CD4-positive, alpha-beta T cell treated with Interleukin-4 for 1 hour (primary cell): ENCODE measurements at regions not wholly inside any gene's neighbourhood (a gene's known extent, or its start where the extent isn't known, plus 50 kb on each side); places are given as distances from the start of the nearest gene placed in this dataset.
A peak's percentile ranks its signal among the peaks of the same experiment; 100 is the strongest.
"Not testable (repeated sequence)": the region's sequence is repeated elsewhere in the genome, so short reads cannot be mapped to it uniquely, and the experiment has no call there.

Experiments used
- DNase-seq, 2 donors: peaks; one replicate each; pipeline ENCODE4 v3.0.0-alpha.2; 2020 to 2022

DNA sequence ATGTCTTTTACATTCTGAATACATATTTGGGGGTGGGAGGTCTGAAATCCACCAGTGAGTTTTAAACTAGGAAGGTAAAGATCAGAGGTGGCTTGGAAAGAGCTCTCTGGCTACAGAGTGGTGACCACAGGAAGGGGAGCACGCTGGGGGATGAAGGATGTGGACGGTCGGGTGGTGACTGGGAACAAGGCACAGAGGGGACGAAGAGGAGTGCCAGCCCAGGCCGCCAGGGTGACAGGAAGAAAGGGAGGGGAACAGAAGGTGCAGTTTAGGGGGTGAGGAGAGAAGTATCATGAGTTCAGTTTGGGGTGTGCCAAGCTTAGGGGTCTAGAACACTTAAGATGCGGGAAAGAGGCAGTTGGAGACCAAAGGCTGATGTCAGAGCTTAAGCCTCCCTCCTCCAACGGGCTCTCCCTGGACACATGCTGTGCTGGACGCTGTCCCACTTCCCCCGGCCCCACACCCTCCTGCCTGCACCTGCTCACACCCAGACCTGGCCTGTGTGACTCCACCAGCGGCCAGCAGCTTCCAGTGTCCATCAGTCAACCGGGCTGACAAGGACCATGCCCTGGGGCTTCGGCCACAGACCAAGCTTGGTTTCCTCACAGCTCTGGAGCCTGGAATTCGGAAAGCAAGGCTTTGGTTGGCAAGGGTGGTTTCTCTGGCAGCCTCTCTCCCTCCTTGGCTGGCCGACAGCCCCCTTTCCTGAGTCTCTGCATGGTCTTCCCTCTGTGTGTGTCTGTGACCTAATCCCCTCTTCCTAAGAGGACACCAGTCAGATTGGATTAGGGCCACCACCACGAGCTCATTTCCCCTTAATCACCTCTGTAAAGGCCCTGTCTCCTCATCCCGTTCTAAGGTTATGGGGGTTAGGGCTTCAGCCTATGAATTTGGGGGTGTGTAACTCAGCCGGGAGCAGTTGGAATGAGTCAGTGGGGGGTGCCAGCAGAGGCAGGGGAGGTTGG is 120.4 kb upstream of the IQSEC1 start:
- DNase-seq: no peak

GRCh38 chr3:13192471-13193213 is 119.4 kb upstream of the IQSEC1 start:
- no peak for DNase-seq

DNA sequence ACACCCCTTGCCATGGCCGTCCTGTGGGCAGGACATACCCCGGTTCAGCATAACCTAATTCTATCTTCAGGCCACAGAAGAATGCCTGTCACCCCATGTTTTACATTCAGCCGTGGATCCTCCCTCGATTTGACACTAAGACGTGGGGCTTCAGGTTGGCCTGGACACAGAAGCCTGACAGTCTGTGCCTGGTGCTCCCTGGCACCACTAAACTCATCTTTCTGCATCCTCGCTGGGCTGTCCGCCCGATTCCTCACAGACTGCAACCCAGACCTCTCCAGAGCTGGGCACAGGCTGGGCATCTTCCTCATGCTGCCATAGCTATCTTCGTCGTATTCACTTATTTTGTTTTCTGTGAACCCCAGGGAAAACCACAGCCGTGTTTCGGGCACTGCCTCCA is 117.8 kb upstream of the IQSEC1 start:
- no peak for DNase-seq

GRCh38 chr3:13190378-13190765 is 117.1 kb upstream of the IQSEC1 start:
- no peak for DNase-seq

DNA sequence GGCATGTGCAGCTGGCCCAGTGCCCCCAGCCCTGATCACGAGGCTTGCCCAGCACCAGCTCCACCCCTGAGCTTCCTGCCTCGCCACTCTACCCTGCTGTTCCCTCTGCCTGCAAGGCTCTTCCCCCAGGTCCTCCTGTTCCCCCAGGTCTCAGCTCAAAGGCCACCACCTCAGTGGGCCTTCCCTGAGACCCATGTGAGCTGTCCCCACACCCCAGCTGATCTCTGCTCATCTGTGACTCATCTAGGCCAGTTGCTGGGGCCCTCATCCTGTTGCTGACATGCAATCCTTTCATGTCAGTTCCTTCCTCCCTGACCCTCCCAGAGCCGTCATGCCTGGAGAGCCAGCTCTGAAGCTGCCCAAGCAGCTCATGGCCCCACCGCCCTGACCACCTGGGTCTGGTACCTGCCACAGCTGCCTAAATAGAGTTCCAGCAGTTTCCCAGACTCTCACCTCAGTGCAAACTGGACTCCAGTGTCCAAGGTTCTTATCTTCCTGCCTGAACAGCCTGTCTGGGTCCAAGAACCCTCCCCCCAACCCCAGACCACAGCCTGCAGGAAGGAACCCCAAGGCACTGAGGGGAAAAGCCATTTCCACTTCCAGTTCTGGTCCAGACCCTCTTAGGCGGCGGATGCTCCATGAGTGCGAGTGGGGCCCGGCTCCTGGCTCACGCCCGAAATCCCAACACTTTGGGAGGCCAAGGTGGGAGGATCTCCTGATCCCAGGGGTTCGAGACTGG is 116.6 kb upstream of the IQSEC1 start:
- DNase-seq: peak; percentile 19 to 52

- DNase-seq: no peak
Observed at GRCh38 chr3:13188975-13189374, 115.7 kb upstream of the IQSEC1 start.

GRCh38 chr3:13188181-13188779 is 115.1 kb upstream of the IQSEC1 start:
- DNase-seq: no peak

GRCh38 chr3:13187593-13187992 is 114.4 kb upstream of the IQSEC1 start:
- DNase-seq: no peak

GRCh38 chr3:13186435-13186815 is 113.2 kb upstream of the IQSEC1 start:
- no peak for DNase-seq

GRCh38 chr3:13185737-13186434 is 112.7 kb upstream of the IQSEC1 start:
- DNase-seq: no peak

DNA sequence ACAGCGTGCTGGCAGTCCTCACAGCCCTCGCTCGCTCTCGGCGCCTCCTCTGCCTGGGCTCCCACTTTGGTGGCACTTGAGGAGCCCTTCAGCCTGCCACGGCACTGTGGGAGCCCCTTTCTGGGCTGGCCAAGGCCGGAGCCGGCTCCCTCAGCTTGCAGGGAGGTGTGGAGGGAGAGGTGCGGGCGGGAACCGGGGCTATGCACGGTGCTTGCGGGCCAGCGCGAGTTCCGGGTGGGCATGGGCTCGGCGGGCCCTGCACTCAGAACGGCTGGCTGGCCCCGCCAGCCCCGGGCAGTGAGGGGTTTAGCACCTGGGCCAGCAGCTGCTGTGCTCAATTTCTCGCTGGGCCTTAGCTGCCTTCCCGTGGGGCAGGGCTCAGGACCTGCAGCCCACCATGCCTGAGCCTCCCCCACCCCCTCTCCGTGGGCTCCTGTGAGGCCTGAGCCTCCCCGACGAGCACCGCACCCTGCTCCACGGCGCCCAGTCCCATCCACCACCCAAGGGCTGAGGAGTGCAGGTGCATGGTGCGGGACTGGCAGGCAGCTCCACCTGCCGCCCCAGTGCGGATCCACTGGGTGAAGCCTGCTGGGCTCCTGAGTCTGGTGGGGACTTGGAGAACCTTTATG is 106.5 kb upstream of the IQSEC1 start:
- not testable (repeated sequence) for DNase-seq

DNA sequence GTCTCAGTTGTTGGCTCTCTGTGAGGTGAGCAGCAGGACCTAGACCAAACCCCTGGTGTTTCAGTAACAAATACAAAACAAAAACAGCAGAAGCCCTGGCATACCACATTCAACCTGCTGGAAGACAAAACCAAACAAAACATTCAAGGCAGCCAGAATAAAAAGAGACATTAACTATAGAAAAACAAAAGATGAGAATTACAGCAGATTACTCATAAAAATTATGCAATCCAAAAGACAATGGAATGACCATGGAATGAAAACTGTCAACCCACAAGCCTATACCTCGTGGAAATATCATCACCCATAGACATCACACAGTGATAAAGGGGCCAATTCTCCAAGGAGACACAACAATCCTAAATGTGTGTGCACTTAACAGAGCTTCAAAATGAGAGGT is 106.0 kb upstream of the IQSEC1 start:
- no peak for DNase-seq

DNA sequence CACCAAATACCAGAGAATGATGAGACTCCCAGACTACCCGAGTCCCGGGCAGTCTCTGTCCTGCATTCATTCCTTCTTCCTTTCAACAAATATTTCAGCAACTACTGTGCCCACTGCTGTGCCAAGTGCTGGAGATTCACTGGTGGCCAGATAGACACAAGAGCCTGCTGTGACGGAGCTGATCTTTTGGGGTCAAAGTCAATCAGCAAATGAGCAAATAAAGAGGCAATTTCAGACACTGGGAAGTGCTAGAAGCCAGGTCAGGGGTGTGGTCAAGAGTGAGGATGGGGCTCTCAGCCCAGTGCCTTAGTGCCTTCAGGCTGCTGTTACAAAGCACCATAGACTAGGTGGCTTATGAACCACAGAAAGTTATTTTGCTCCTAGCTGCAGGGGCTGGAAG is 104.9 kb upstream of the IQSEC1 start:
- DNase-seq: no peak

DNA sequence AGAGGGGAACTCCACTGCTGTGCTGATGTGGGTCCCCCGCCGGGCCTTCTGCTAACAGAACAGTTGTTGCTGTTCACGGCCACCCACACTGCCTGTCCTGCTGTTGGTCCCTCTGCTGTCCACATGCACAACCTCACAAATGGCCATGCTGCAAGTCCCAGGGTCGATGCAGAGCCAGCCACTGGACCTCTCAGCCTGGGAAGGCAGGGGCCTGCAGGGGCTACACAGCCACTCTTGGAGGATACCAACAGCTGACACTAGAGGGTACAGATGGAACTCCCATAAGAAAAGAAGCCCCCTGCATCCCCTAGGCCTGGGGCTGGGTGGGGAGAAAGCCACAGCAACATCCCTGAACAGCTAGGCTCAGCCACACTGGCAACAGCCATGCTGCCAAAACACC is 104.4 kb upstream of the IQSEC1 start:
- DNase-seq: no peak

- no peak for DNase-seq
Observed at GRCh38 chr3:13177236-13177635, 104.0 kb upstream of the IQSEC1 start.

GRCh38 chr3:13176445-13176844 is 103.2 kb upstream of the IQSEC1 start:
- no peak for DNase-seq

DNA sequence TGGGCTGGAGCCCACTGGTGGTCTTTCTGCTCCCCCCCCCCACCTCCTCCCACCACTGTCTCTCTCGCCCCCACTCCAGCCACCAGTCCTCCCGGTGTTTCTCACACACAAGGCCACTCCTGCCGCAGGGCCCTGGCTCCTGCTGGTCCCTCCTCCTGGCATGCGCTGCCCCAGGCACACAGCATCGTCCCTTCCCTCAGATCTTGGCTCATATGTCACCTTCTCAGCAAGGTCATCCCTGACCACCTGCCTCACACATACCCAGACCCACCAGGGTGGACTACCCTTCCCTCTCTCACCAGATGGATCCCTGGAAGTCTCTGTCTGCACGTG is 101.5 kb upstream of the IQSEC1 start:
- DNase-seq: no peak

GRCh38 chr3:13174011-13174802 is 101.0 kb upstream of the IQSEC1 start:
- DNase-seq: no peak

DNA sequence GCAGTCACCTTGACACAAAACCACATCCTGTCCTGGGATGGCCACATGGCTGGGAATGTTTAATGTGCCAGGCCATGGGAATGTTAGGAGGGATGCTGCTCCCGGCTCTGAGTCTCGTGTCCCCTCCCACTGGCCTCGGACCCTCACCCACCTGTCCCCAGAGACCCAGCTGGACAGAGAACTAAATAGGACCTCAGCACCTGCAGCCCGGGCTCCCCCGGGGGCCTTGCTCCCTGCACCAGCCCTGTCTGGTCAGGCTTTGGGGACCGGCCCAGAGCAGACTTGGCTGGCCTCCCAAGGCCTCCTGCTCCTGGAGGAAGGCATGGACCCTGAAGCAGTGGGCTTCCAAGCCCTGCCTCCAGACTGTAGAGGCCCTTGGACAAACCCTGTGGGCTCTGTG is 100.0 kb upstream of the IQSEC1 start:
- no peak for DNase-seq

- DNase-seq: no peak
Observed at GRCh38 chr3:13172644-13173013, 99.4 kb upstream of the IQSEC1 start.
